ENCODE measurements at regions not wholly inside any gene's neighbourhood (a gene's known extent, or its start where the extent isn't known, plus 50 kb on each side); places are given as distances from the start of the nearest gene placed in this dataset.
"Not testable (repeated sequence)": the region's sequence is repeated elsewhere in the genome, so short reads cannot be mapped to it uniquely, and the experiment has no call there.

- TF ChIP-seq POLR2AphosphoS5 (IDR thresholded peaks at IDR 0.05; ENCODE audit: borderline replicate concordance, low read depth, low read length); EZH2 (IDR thresholded peaks at IDR 0.05): not testable (repeated sequence)
Measured at GRCh38 chr9:41833108-41833507, 296.1 kb downstream of the CNTNAP3B start.

Data from SK-N-MC (cell line).